ENCODE measurements at regions not wholly inside any gene's neighbourhood (a gene's known extent, or its start where the extent isn't known, plus 50 kb on each side); places are given as distances from the start of the nearest gene placed in this dataset.
A peak's percentile ranks its signal among the peaks of the same experiment; 100 is the strongest.

DNA sequence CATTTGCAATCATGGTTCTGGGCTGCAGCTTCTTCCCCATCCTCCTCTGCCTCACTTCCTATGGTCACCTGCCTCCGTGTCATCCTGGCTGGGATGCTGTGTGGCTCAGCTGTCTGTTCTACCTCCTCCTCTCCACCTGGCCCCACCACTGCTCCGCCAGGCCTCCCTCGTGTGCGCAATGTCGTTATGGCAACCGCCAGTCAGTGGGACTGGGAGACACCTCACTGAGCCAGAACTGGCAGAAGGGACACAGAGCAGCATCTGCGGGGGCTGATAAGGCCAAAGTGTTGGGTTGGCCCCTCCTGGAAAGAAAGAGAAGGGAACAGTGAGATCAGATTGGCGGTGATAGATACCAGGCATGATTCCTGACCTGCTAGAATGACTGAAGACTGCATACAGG, 527.5 kb downstream of the INHBA start:
- no peak for DNase-seq (ENCODE audit: low read depth)

DNA sequence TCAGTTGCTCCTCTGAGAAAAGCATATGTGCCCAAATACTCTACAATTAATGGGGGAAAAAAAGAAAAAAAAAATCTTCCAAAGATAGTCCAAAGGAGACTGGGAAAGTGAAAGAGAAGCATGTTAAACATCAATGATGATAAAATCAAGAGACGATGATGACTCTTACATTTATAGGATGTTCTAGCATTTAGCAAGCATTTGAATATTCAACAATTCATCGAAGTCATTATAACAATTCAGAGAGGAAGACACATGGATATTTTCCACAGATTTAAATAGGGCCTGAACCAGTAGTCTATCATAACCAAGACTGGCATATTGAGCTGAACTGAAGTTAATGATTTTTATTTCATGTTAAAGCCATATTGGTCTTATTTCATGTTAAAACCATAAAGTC, 528.4 kb downstream of the INHBA start:
- DNase-seq (ENCODE audit: low read depth): no peak

DNA sequence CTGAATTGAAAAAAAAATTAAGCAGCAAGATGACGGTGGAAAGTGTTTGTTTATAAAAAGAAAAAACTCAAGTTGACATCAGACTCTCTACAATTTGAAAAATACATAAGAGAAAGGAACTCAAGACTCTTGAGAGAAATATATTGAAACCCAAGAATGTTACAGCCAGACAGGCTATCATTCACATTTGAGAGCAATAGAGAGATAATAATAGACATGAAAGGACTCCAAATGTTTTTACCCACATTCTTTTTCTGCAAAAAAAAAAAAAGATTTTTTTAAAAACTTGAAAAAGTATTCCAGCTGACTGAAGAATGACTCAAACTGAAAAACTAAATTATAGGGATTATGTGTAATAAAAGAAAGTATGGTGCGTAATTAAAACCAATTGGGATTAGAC, 532.4 kb downstream of the INHBA start:
- no peak for DNase-seq (ENCODE audit: low read depth)

DNA sequence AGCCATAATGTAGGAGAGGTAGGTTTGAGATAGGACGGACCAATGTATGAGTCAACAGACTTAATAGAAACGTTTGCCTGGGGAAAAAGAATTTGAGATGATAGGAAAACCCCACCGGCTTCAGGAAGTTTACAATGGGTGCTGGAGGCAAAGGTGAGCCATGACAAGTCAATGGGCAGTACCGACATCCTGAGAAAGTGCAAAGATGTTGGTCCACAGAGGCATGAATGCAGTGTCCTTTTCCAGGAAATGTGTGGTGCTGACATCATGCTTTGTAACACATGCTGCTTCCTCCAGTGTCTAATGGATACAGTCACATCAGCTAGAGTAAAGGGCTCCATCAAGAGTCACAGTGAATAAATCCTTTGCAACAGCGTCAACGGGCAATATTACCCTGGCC, 533.6 kb downstream of the INHBA start:
- DNase-seq (ENCODE audit: low read depth): no peak

DNA sequence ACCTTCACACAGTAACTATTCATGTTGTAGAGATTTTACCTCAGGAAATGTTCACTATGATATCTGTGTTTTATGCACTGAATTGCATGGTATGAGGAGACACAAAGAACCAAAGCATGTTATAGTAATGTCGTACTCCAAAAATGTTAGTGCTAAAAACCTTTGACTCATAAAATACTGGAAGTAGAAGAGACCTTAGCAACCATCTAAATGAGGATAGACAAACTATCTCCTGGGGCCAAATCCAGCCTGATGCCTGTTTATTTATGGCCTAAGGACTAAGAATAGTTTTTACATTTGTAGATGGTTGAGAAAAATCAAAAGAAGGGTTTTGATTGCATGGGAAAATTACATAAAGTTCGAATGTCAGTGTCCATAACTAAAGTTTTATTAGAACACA, 535.1 kb downstream of the INHBA start:
- DNase-seq (ENCODE audit: low read depth): no peak

DNA sequence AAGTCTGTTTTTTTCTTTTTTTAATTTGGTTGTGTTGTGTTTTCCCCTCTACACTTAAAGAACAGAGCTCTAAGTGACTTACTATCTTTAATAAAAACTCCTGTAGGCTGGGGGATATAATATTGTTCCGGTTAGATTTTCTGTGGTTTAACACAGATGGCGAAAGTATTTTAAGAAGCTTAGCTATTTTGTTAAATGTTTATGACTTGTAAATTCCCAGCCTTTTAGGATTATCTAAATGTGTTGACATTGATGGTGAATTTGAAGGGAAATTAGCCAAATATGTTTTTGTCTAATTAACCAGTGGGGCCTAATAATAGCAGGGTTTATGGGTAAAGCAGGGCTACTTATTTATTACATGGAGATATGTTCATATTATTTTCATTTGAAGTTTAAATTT, 538.5 kb downstream of the INHBA start:
- DNase-seq (ENCODE audit: low read depth): no peak

DNA sequence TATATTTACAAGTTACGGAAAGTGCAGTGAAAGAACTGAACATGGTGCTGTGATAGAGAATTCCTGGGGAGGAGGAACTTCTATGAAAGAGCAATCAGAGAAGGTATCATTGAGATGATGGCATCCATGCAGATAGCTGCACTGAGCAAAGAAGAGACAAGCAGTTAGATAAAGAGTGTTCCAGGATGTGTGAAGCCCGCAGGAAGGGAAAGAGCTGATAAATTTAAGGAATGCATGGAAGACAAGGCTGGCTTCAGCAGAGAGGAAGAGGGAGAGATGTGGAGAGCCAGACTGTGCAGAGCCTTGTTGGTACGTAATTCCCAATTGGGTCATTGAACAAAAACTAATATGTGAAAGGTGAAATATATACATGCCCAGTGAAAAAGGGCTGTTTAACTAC, 538.9 kb downstream of the INHBA start:
- DNase-seq (ENCODE audit: low read depth): no peak

DNA sequence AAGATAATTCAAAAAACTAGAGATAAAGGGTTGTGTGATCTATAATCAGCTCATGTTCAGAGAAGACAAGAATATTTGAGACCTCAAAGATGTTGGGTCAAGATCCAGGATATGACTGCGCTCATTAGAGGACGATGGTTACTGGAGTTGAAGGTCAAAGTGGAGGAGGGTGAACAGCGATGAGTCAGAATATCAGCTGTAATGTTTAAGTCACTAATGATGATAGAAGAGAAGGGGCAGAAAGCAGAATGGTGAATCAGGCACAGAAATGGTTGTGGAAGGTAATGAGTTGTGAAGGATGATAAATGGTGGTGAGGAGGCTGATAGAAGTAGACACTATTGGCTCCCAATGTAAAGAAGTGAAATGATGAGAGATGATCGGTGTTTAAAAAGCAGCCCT, 540.3 kb downstream of the INHBA start:
- DNase-seq (ENCODE audit: low read depth): no peak

DNA sequence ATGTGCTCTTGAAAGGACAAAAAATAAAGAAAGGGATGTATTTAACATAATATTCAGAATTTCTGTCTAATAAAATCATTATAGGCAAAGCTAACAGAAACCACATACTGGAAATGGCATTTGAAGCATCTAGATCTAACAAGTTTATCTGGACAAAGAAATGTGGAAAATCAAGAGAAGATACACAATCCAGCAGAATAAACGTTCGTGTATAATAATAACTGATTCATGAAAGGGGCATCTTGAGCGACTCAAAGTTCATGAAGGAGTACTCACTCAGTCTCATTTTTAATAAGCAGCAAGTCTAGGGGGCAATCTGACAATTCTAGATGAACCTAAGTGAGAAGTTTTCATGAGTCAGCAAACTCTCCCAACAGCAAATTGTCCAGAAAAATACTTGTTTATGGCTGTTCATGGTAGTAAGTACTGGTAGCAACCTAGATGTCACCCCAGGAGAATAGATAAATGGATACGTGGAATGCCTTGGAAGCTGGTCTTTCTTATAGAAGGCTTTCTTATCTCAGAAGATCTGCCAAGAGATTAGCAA, 541.8 kb downstream of the INHBA start:
- DNase-seq (ENCODE audit: low read depth): no peak

DNA sequence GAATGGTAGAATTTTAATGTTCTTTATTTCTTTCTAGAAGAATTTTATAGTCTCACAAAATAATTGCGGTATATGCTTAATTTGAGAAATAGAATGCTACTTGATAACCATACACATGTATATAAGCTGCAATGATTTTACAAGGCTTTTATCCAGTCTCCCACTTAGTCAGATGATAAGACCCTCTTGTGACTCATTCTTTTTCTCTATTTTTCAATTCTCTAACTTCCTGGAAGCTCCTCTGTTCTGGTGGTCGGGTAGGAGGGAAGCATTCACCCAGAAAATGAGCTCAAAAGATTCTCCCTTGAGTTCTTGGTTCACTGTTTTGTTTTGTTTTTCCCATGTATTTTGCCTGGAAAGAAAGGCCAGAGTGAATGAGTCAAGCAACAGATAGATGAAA, 546.6 kb downstream of the INHBA start:
- DNase-seq (ENCODE audit: low read depth): no peak

DNA sequence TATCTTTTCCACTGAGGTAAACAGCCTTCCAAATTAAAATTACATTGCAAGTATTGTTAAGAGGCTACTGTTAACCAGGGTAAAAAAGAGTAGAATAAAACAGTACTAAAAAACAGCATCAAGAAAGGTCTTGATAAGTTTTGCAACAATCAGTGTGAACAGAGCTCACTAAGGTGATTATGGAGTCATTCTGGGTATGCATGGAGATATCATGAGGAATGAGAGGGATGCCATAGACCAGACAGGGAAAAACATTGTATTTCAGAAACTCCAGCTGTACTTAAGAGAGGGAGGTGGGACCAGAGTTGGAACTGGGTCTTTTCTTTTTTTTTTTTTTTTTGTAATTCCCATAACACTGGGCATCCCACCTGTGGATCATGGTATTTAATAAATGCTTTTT, 549.6 kb downstream of the INHBA start:
- no peak for DNase-seq (ENCODE audit: low read depth)

DNA sequence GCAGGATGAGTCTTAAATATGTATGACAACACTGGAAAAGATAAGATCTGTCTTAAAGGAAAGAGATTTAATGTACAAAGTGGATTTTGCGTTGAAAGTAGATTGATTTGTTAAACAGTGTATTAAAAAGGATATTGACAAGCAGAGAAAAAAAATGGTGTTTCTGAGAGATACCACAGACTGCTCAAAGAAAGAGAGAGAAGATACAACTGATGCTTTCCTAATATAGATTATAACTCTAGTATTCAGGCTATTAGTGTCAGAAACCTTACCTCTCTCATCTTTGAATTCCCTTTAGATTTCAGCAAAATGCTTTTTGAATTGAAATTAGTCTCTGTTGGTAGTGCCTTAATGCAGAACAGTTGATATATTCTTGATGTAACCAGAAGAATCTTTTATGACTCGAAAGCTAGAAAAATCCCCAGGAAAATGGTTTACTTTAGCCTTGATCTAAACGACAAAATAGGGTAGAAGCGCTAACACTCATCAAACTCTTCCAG, 550.7 kb downstream of the INHBA start:
- no peak for DNase-seq (ENCODE audit: low read depth)

DNA sequence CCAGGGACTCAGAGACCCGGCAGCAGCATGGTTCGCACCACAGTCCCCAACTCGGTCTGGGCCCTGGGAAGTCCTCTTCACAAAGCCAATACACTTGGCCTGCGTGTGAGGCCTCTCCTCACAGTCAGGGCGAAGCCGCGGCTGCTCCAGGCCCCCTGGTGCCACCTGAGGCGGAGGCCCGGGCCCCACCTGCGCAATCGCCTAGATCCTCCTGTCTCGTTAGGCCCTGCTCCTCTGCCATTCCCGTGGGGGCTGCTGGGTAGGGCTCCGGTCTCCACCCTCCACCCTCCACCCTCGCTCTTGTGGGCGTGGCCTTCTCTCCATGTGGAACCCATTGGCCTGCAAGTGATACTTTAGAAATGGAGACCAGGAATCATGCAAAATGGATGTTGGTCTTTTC, 553.3 kb downstream of the INHBA start:
- no peak for DNase-seq (ENCODE audit: low read depth)

DNA sequence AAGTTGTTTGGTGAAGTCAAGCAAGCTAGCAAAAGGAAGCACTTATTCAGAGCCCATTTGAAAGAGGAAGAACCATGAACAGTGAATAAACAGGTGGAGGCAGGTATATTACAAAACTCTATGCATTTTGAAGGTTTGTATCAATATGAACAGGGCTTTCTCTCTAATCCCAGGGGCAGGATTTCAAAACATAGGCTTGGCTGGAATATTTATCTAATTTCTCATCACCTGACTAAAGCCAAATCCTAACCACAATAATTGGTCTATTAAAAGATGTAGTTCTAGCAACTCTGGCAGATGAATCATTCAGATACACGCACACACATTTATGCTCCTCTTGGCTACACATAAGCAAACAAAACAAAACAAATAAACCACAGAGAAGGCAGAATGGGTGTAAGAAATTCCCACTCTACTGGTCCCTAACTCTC, 554.4 kb downstream of the INHBA start:
- DNase-seq (ENCODE audit: low read depth): peak; percentile 30

DNA sequence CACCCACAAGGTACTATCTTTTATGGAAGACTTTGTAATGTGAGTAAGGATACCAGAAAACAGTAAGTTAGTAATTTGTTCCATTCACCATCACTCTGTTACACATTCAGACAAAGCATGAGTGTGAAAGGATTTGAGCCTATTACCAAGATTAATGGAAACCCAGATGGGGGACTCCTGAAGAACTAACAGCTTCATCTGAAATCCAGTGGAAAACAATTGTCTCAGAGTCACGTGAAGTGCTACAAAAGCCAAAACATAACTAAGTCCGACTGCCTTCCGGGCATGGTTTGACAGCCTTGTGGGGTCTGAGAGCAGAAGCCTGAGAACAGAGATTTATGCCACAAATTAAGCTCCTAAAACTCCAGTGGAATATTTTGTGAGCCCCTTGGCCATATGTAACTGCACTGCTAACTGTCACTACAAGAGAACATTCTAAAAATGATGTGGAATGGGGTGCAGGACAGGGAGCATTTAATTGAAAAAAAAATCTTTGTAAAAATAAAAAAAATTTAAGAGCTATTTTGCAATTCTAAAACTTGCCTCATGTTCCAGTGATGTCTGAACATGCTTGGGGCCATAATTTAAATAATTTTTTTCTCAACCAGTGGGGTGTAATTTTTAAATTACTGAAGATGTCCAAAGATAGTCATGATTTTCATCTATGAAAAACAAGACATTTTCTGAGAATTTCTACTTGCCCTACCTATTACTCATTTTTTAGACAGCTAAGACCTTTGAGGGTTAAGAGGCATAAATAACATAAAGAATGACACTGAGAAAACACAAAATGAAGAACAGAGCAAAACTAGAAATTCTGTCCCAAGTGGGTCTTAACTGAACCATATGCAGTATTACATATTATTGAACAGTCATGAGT, 555.0 kb downstream of the INHBA start:
- no peak for DNase-seq (ENCODE audit: low read depth)

DNA sequence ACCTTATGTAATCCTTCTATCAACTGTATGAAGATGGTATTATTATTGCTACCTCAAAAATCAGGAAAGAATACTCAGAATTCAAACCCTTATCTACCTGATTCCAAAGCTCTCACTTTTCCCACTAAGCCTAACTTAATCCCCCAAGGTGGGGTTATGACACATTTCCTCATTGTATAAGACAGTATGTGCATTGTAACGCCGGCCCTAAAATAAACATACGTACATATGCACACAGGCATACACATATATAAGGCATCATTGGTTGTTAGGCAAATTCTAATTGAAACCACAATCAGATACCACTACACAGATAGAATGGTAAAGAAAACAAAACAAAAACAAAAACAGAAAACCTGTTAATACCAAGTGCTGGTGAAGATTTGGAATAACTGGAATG, 556.5 kb downstream of the INHBA start:
- no peak for DNase-seq (ENCODE audit: low read depth)

DNA sequence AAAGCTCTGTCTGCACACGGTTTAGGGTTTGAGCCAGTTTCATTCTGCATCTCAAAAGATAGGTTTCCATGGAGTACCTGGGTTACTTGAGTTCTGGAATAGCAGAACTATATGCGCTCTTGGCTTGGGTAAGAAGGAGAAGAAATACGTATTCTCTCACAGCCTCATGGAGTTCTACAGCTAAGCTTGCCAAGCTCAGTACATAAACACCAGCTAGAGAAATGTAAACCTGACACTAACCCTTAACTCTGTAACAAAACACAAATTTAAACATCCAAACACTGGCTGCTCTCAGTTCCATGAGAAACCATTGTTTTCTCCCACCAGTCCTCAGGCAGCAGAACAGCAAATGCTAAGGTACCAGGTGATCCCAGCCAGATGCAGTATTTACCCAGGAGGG, 557.2 kb downstream of the INHBA start:
- no peak for DNase-seq (ENCODE audit: low read depth)

DNA sequence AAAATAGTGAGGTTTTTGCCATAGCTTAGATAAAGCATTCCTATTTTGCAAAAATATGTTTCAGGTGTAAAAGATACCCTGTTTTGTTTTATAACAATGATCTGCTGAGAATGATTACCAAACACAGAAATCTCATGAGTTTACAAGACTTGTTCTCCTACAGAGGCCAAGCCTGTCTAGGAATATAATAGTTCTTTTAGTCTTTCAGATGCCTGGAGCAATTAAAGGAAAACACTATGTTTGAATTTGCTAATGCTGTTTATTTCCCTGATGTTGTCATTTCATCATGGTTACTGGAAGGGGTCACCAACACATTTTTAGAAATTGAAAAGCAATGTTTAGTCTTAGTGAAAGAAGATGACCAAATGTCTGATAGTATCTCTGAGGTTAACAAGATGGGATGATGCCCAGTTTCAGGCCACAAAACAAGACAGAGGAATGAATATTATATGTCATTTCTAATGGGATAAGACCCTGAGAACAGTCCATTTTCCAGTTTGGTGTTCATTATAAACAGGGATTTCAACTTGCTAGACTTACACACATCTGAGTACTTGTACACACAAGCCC, 559.9 kb downstream of the INHBA start:
- no peak for DNase-seq (ENCODE audit: low read depth)

DNA sequence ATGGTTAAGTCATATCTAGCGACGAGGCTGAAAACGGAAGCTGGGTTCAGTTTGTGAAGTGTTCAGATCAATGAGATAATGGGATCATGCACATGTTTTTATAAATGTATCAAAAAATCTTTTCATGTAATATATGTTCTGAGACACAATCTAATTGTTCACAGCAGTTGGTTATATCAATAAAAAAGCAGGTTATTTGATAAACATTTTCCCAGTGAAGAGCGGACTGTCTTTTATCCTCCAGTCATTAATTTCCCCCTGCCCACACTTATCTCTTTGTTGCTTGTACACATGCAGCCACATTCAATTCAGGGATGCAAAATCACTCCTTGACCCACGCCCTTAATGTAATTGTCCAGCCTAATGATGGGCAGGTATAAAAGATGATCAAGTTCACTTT, 563.1 kb downstream of the INHBA start:
- no peak for DNase-seq (ENCODE audit: low read depth)

DNA sequence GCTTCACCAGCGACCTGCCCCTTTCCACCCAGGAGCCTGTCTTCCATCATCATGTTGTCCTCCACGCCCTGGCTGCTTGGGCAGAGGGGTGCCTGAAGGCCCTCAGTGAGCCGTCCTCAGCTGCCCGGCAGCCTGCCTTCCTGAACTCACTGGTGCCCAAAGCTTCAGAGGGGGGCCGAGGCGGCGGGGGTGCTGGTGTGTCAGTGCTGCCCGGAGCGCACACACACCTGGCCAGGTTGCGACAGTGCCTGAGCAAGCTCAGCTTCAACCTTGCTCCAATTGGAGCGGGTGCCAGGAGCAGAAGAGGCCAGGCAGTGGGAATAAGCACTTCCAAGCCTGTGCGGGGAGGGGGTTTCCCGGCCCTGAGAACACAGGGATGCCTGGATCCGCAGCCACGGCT, 566.3 kb downstream of the INHBA start:
- no peak for DNase-seq (ENCODE audit: low read depth)

DNA sequence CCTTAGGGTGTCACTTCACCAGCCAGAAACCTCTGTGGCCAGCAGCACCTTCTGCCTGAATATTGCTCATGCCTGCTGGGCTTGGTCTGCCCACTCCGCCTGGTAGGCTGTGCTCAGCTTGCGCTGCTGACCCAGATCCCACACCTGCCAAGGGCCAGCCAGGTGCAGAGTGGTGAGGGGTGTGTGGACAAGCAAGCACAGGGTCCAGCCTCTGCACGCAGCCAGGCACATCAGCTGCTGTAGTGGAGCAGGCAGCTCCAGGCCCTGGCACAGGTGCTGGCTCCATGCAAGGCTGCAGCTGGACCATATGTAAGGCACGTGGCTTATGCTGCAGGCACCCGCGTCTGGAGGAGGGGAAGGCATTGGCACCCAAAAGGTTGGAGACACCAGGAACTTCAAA, 567.4 kb downstream of the INHBA start:
- DNase-seq (ENCODE audit: low read depth): no peak

DNA sequence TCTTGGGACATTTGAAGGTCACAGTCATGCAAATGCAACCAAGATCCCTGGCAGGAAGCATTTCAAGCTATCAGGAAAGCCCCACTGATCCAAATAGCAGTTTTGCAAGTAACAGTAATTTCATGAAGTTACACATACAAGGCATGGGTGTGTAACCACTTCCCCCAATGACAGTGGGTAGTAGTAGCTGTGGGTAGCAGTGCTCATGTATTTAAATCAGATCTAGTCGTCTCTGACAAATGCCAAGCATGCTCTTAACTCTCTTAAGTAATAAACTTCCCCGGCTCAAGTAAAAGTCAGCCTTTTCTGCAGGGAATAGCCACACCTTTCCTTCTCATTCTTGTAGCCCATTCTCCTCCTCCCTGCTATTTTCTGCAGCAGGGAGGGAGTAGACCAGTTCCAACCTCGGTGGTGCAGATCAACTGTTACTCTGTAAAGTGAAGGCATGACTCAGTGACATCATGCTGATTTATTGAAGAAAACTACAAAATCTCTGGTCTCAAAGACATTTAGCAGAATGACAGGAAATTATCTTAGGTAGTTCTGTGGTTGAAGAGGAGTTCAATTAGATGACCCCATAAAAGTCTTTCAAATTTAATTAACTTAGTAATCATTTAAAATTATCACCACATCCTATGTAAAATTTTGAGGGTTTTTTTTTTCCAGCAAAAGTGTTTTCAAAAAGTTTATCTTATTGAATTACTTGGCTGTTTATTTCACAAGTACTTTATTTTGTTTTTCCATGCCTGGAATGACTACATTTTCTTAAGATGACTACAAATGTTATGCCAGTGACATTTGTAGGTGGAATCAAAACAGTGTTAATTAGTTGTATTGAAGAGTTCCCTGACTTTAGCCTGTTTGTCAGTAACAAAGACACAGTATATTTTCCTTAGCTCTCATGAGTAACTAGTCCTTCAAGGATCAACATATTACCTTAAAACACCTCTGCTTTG, 568.3 kb downstream of the INHBA start:
- DNase-seq (ENCODE audit: low read depth): no peak

Data from HS-27A (cell line).